A549 (cell line): ENCODE measurements at regions not wholly inside any gene's neighbourhood (a gene's known extent, or its start where the extent isn't known, plus 50 kb on each side); places are given as distances from the start of the nearest gene placed in this dataset.
A peak's percentile ranks its signal among the peaks of the same experiment; 100 is the strongest.

Experiments
- ATAC-seq, 2 experiments: fragments of 200-7000 bp in 1 of 2; fragments of >200 bp in 1 of 2; cut with Nextera tagmentation in 1 of 2; cut with Tn5 transposase in 1 of 2; 3 replicates each; pipeline versions ENCODE4 v1.8.0 to v1.9.1; 2018 to 2020; ENCODE audit warnings: mild to moderate bottlenecking in 1 of 2, moderate library complexity in 1 of 2
- CTCF ChIA-PET: fragments of 300-600 bp; sonication (Branson Sonifier 250); formaldehyde crosslinking; extraction: SDS; loops from one replicate; lab custom pipeline; 2021; ENCODE audit warnings: antibody characterized with exemption, inconsistent platforms; lab: Yijun Ruan, JAX
- POLR2A ChIA-PET: fragments of 350-600 bp; formaldehyde crosslinking; extraction: SDS; loops from one replicate; lab custom pipeline; 2021; ENCODE audit warnings: antibody characterized with exemption, inconsistent platforms; lab: Yijun Ruan, JAX
- DNase-seq, 2 experiments: peaks; one replicate each; pipeline versions ENCODE4 v3.0.0 to v3.0.0-alpha.2; 2011 to 2016; ENCODE audit warnings: low read depth in 1 of 2, low spot score in 1 of 2
- FAIRE-seq: peaks from 2 replicates; lab custom pipeline; 2011; peaks lifted over from hg19 to GRCh38; lab: Jason Lieb, UNC
- H3K27ac ChIP-seq, 2 experiments: fragments of >200 bp; sonication (Bioruptor Twin); formaldehyde crosslinking; 3 replicates each; pipeline ENCODE4 v1.5.1; 2016 to 2017
- H3K4me1 ChIP-seq: fragments of >200 bp; sonication (Bioruptor Twin); formaldehyde crosslinking; 3 replicates; pipeline ENCODE4 v1.6.1; 2016
- H3K4me2 ChIP-seq: fragments of >200 bp; sonication (Bioruptor Twin); formaldehyde crosslinking; 3 replicates; pipeline ENCODE4 v1.6.1; 2016
- H3K4me3 ChIP-seq: fragments of >200 bp; sonication (Bioruptor Twin); formaldehyde crosslinking; 3 replicates; pipeline ENCODE4 v1.5.1; 2016
- H3K9me3 ChIP-seq: fragments of >200 bp; sonication (Bioruptor Twin); formaldehyde crosslinking; 3 replicates; pipeline ENCODE4 v1.6.1; 2016
- BCL3 ChIP-seq: fragments of >200 bp; sonication (Bioruptor Twin); formaldehyde crosslinking; IDR thresholded peaks from 3 replicates; pipeline ENCODE4 v1.6.1; 2016
- BHLHE40 ChIP-seq: IDR thresholded peaks from 2 replicates; pipeline ENCODE4 v1.6.1; 2012; ENCODE audit warnings: low read depth, low read length, inconsistent platforms
- CBX2 ChIP-seq: fragments of 200-600 bp; sonication (generic); IDR thresholded peaks from 2 replicates; pipeline ENCODE4 v1.6.1; 2016; ENCODE audit warnings: low read depth, mild to moderate bottlenecking, borderline replicate concordance
- CBX8 ChIP-seq: fragments of 200-600 bp; sonication (generic); IDR thresholded peaks from 2 replicates; pipeline ENCODE4 v1.6.1; 2016
- CEBPB ChIP-seq, 2 experiments: fragments of >200 bp in 1 of 2; sonication (Bioruptor Twin) in 1 of 2; formaldehyde crosslinking in 1 of 2; IDR thresholded peaks; 2 replicates each; pipeline ENCODE4 v1.6.1; 2012 to 2016
- CHD2 ChIP-seq: fragments of 150-350 bp; IDR thresholded peaks from 2 replicates; pipeline ENCODE4 v1.6.1; 2014; ENCODE audit warnings: low read length; ENCODE audit not compliant: partially characterized antibody
- CHD4 ChIP-seq: fragments of 200-600 bp; sonication (generic); IDR thresholded peaks from 2 replicates; pipeline ENCODE4 v1.6.1; 2016; ENCODE audit warnings: antibody characterized with exemption, mild to moderate bottlenecking, borderline replicate concordance
- E2F6 ChIP-seq: IDR thresholded peaks from 2 replicates; pipeline ENCODE4 v1.6.1; 2012; ENCODE audit warnings: low read depth, borderline replicate concordance
- EHF ChIP-seq: fragments of 250-450 bp; sonication (Bioruptor Pico); IDR thresholded peaks from 2 replicates; pipeline ENCODE4 v1.5.0; 2020; ENCODE audit warnings: mild to moderate bottlenecking
- EHMT2 ChIP-seq: fragments of 200-600 bp; sonication (generic); IDR thresholded peaks from 2 replicates; pipeline ENCODE4 v1.6.1; 2016; ENCODE audit warnings: antibody characterized with exemption, low read depth, mild to moderate bottlenecking, moderate library complexity
- EP300 ChIP-seq, 2 experiments: fragments of >200 bp; sonication (Bioruptor Twin); formaldehyde crosslinking; IDR thresholded peaks; 2 replicates in 1 of 2; 3 replicates in 1 of 2; pipeline ENCODE4 v1.6.1; 2016 to 2017
- GATA3 ChIP-seq: IDR thresholded peaks from 2 replicates; pipeline ENCODE4 v1.6.1; 2012; ENCODE audit warnings: borderline replicate concordance
- HES2 ChIP-seq: fragments of >200 bp; sonication (Bioruptor Twin); formaldehyde crosslinking; IDR thresholded peaks from 2 replicates; pipeline ENCODE4 v1.6.1; 2016
- HOXB13 ChIP-seq: fragments of 250-450 bp; sonication (Bioruptor Pico); IDR thresholded peaks from 2 replicates; pipeline ENCODE4 v1.5.0; 2020; ENCODE audit warnings: low read depth, mild to moderate bottlenecking, moderate library complexity
- JUNB ChIP-seq: fragments of >200 bp; sonication (Bioruptor Twin); formaldehyde crosslinking; IDR thresholded peaks from 2 replicates; pipeline ENCODE4 v1.6.1; 2016
- KDM5A ChIP-seq: fragments of 200-600 bp; sonication (generic); IDR thresholded peaks from 2 replicates; pipeline ENCODE4 v1.6.1; 2016; ENCODE audit warnings: antibody characterized with exemption, mild to moderate bottlenecking
- MAFK ChIP-seq: fragments of 450-650 bp; IDR thresholded peaks from 2 replicates; pipeline ENCODE4 v1.6.1; 2014; ENCODE audit not compliant: partially characterized antibody
- MAZ ChIP-seq: fragments of 150-350 bp; IDR thresholded peaks from 2 replicates; pipeline ENCODE4 v1.6.1; 2014; ENCODE audit warnings: antibody characterized with exemption, low read depth, low read length, borderline replicate concordance
- MYC ChIP-seq: IDR thresholded peaks from 2 replicates; pipeline ENCODE4 v1.6.1; 2012; ENCODE audit warnings: mild to moderate bottlenecking, inconsistent platforms, low read length, improper control_type of control experiment, borderline replicate concordance
- NFE2L2 ChIP-seq: fragments of 150-350 bp; conservative IDR thresholded peaks from 2 replicates; pipeline ENCODE4 v1.6.1; 2014; ENCODE audit warnings: low read length
- NPAS2 ChIP-seq: fragments of 250-450 bp; sonication (Bioruptor Pico); IDR thresholded peaks from 2 replicates; pipeline ENCODE4 v1.8.0; 2022; ENCODE audit warnings: mild to moderate bottlenecking, moderate library complexity, borderline replicate concordance
- NR3C1 ChIP-seq: fragments of >200 bp; sonication (Bioruptor Twin); formaldehyde crosslinking; IDR thresholded peaks from 3 replicates; pipeline ENCODE4 v1.6.1; 2017
- PBX3 ChIP-seq: IDR thresholded peaks from 2 replicates; pipeline ENCODE4 v1.6.1; 2012
- PHF8 ChIP-seq: fragments of 200-600 bp; sonication (generic); IDR thresholded peaks from 2 replicates; pipeline ENCODE4 v1.6.1; 2016; ENCODE audit warnings: low read depth, mild to moderate bottlenecking, antibody characterized with exemption, moderate library complexity, borderline replicate concordance
- POLR2A ChIP-seq: IDR thresholded peaks from 2 replicates; pipeline ENCODE4 v1.6.1; 2012; ENCODE audit warnings: mild to moderate bottlenecking, low read length
- POLR2AphosphoS2 ChIP-seq: conservative IDR thresholded peaks from 2 replicates; pipeline ENCODE4 v1.6.1; 2012; ENCODE audit warnings: low read length, improper control_type of control experiment, inconsistent platforms
- RCOR1 ChIP-seq: fragments of 150-350 bp; IDR thresholded peaks from 2 replicates; pipeline ENCODE4 v1.6.1; 2014; ENCODE audit warnings: antibody characterized with exemption, low read length, low read depth
- REST ChIP-seq: fragments of 200-600 bp; sonication (generic); IDR thresholded peaks from 2 replicates; pipeline ENCODE4 v1.6.1; 2016; ENCODE audit warnings: antibody characterized with exemption, mild to moderate bottlenecking, moderate library complexity
- SMC3 ChIP-seq: fragments of >200 bp; sonication (Bioruptor Twin); formaldehyde crosslinking; IDR thresholded peaks from 3 replicates; pipeline ENCODE4 v1.6.1; 2018; ENCODE audit warnings: inconsistent platforms
- SREBF2 ChIP-seq: fragments of 450-650 bp; IDR thresholded peaks from 2 replicates; pipeline ENCODE4 v1.6.1; 2014; ENCODE audit warnings: mild to moderate bottlenecking, moderate library complexity
- TP53 ChIP-seq: fragments of 250-450 bp; sonication (Bioruptor Pico); IDR thresholded peaks from 2 replicates; pipeline ENCODE4 v1.5.0; 2021; ENCODE audit warnings: mild to moderate bottlenecking, moderate library complexity
- ZNF302 ChIP-seq: fragments of 250-450 bp; sonication (Bioruptor Pico); IDR thresholded peaks from 2 replicates; pipeline ENCODE4 v1.9.0; 2021; ENCODE audit warnings: inconsistent platforms, mild to moderate bottlenecking, moderate library complexity
- WGBS: methylation state at CpG from one replicate; pipeline ENCODE4 v1.1.6; 2017; ENCODE audit errors: missing lambda C conversion rate; 5-methylcytosine and 5-hydroxymethylcytosine counted together

GRCh38 chr12:92072112-92072511 is 73.5 kb downstream of the BTG1 start:
- Histone ChIP-seq H3K4me1 (peaks cover 66% of the 10 kb centered on the region), H3K27ac (peak overlapping the region; percentile 78 to 87), H3K4me3 (no peak overlapping the region), H3K9me3 (peaks cover 11% of the 10 kb centered on the region; the same call in 1 of the 3 replicates), H3K4me2 (no peak overlapping the region)
- WGBS, result 93% methylated on average over 1 of the region's 1 CpG
- POLR2A ChIA-PET, result no interaction called here
- CTCF ChIA-PET, result no interaction called here
- no peak for FAIRE-seq
- no peak for TF ChIP-seq NPAS2 (CRISPR knock-in tag)
- TF ChIP-seq CBX2, result no peak
- TF ChIP-seq CEBPB (IDR thresholded peaks at IDR 0.05), result no peak
- TF ChIP-seq POLR2AphosphoS2, result no peak
- TF ChIP-seq NFE2L2, result no peak
- TF ChIP-seq JUNB, result no peak
- no peak for TF ChIP-seq CBX8
- no peak for ATAC-seq
- no peak for DNase-seq

GRCh38 chr12:92070864-92071445 is 74.7 kb downstream of the BTG1 start:
- peak; percentile 49 to 94 for DNase-seq
- H3K4me1 ChIP-seq, result peaks cover 60% of the 10 kb centered on the region
- peak; percentile 65 for FAIRE-seq
- TF ChIP-seq NFE2L2 (no peak), MAFK (peak; percentile 72), PBX3 (peak; percentile 79), EP300 (IDR thresholded peaks at IDR 0.05) (peak; percentile 98 to 99), NR3C1 (no peak), ZNF302 (CRISPR knock-in tag) (no peak), POLR2A (no peak), CHD2 (no peak), GATA3 (peak; percentile 96), NPAS2 (CRISPR knock-in tag) (no peak), BCL3 (peak; percentile 99), E2F6 (no peak), POLR2AphosphoS2 (no peak), CHD4 (peak; percentile 32; the same call in 1 of the 2 replicates), HOXB13 (CRISPR knock-in tag) (no peak), KDM5A (no peak), HES2 (peak; percentile 98), EHMT2 (no peak), SMC3 (peak; percentile 71), EHF (CRISPR knock-in tag) (no peak), PHF8 (no peak), CBX2 (no peak), BHLHE40 (no peak), JUNB (peak; percentile 96), SREBF2 (no peak), MAZ (no peak), RCOR1 (no peak), CEBPB (IDR thresholded peaks at IDR 0.05) (peak; percentile 99), TP53 (no peak), MYC (no peak), REST (no peak)

More at GRCh38 chr12:92070864-92071445, 74.7 kb downstream of the BTG1 start:
- peak; percentile 72 to 77; a peak in 5 of 6 replicates for ATAC-seq
- 3% methylated on average over 6 of the region's 6 CpGs for WGBS
- CTCF ChIA-PET, result interaction anchor here (0.7 to 2.3 kb wide), 4 partner anchors 20 to 260 kb away, joined by 3 to 10 read pairs (median 5); no protein-coding TSS in a partner anchor
- Histone ChIP-seq H3K4me3 (no peak overlapping the region; the same call in 2 of the 3 replicates), H3K4me2 (peak overlapping the region; percentile 61), H3K27ac (peak overlapping the region; percentile 78 to 87), H3K9me3 (peaks cover 11% of the 10 kb centered on the region; the same call in 1 of the 3 replicates)
- POLR2A ChIA-PET, result interaction anchor here (1.8 to 2.0 kb wide), 2 partner anchors 73 to 74 kb away, joined by 9 to 24 read pairs; partner anchors contain the start of gene BTG1
